ENCODE measurements at regions not wholly inside any gene's neighbourhood (a gene's known extent, or its start where the extent isn't known, plus 50 kb on each side); places are given as distances from the start of the nearest gene placed in this dataset.

- DNase-seq: no peak
Observed at GRCh38 chr10:24041834-24042233, 167.1 kb upstream of the KIAA1217 start.

GRCh38 chr10:24042884-24043283, 166.1 kb upstream of the KIAA1217 start:
- no peak for DNase-seq

GRCh38 chr10:24046060-24046459, 162.9 kb upstream of the KIAA1217 start:
- DNase-seq: no peak

- DNase-seq: no peak
Observed at GRCh38 chr10:24047176-24047575, 161.8 kb upstream of the KIAA1217 start.

- DNase-seq: no peak
Observed at GRCh38 chr10:24054421-24054820, 154.5 kb upstream of the KIAA1217 start.

- DNase-seq: no peak
Observed at GRCh38 chr10:24080207-24080606, 128.7 kb upstream of the KIAA1217 start.

- no peak for DNase-seq
Observed at GRCh38 chr10:24086296-24087086, 122.4 kb upstream of the KIAA1217 start.

GRCh38 chr10:24091256-24091655, 117.7 kb upstream of the KIAA1217 start:
- DNase-seq: no peak

GRCh38 chr10:24096281-24096680, 112.7 kb upstream of the KIAA1217 start:
- DNase-seq: no peak

- DNase-seq: no peak
Observed at GRCh38 chr10:24097751-24098207, 111.2 kb upstream of the KIAA1217 start.

- no peak for DNase-seq
Observed at GRCh38 chr10:24104895-24105294, 104.0 kb upstream of the KIAA1217 start.

- DNase-seq: peak; percentile 38
Observed at GRCh38 chr10:24113901-24114300, 95.0 kb upstream of the KIAA1217 start.

- DNase-seq: peak; percentile 91
Observed at GRCh38 chr10:24114556-24114955, 94.4 kb upstream of the KIAA1217 start.

GRCh38 chr10:24115403-24115802, 93.5 kb upstream of the KIAA1217 start:
- no peak for DNase-seq

- DNase-seq: peak; percentile 41
Observed at GRCh38 chr10:24118246-24118645, 90.7 kb upstream of the KIAA1217 start.

GRCh38 chr10:24119896-24120295, 89.0 kb upstream of the KIAA1217 start:
- peak; percentile 82 for DNase-seq

GRCh38 chr10:24120646-24121045, 88.3 kb upstream of the KIAA1217 start:
- DNase-seq: no peak

- no peak for DNase-seq
Observed at GRCh38 chr10:24127516-24127915, 81.4 kb upstream of the KIAA1217 start.

- peak; percentile 76 for DNase-seq
Observed at GRCh38 chr10:24128066-24128730, 80.7 kb upstream of the KIAA1217 start.

GRCh38 chr10:24132741-24133140, 76.2 kb upstream of the KIAA1217 start:
- no peak for DNase-seq

- no peak for DNase-seq
Observed at GRCh38 chr10:24133835-24134234, 75.1 kb upstream of the KIAA1217 start.

- DNase-seq: no peak
Observed at GRCh38 chr10:24136070-24136469, 72.9 kb upstream of the KIAA1217 start.

- no peak for DNase-seq
Observed at GRCh38 chr10:24147321-24147720, 61.6 kb upstream of the KIAA1217 start.

- no peak for DNase-seq
Observed at GRCh38 chr10:24149640-24150039, 59.3 kb upstream of the KIAA1217 start.

All from NCI-H82 (cell line).